BLaER1 treated with 17β-estradiol and CSF1 and Interleukin-3, amounts not matched to agents 10 nM and 100 nM (cell line): ENCODE measurements at regions not wholly inside any gene's neighbourhood (a gene's known extent, or its start where the extent isn't known, plus 50 kb on each side); places are given as distances from the start of the nearest gene placed in this dataset.

Experiments used
- H3K27ac ChIP-seq, 11 experiments: shearing (Covaris generic); formaldehyde crosslinking; 2 replicates each; pipeline ENCODE4 v1.8.1; 2022
- H3K27me3 ChIP-seq, 11 experiments: shearing (Covaris generic); formaldehyde crosslinking; 2 replicates each; pipeline ENCODE4 v1.8.1; 2022
- H3K36me3 ChIP-seq, 11 experiments: shearing (Covaris generic); formaldehyde crosslinking; 2 replicates each; pipeline ENCODE4 v1.8.1; 2022
- H3K4me1 ChIP-seq, 10 experiments: shearing (Covaris generic); formaldehyde crosslinking; 2 replicates each; pipeline ENCODE4 v1.8.1; 2022
- H3K4me2 ChIP-seq, 11 experiments: shearing (Covaris generic); formaldehyde crosslinking; 2 replicates each; pipeline ENCODE4 v1.8.1; 2022
- H3K4me3 ChIP-seq, 10 experiments: shearing (Covaris generic); formaldehyde crosslinking; 2 replicates each; pipeline ENCODE4 v1.8.1; 2022
- H3K9ac ChIP-seq, 11 experiments: shearing (Covaris generic); formaldehyde crosslinking; 2 replicates each; pipeline ENCODE4 v1.8.1; 2022
- H3K9me3 ChIP-seq, 11 experiments: shearing (Covaris generic); formaldehyde crosslinking; replicated peaks in 1 of 11; 2 replicates each; pipeline ENCODE4 v1.8.1; 2022
- H4K20me1 ChIP-seq, 11 experiments: shearing (Covaris generic); formaldehyde crosslinking; 2 replicates each; pipeline ENCODE4 v1.8.1; 2022
- Cebpa-rat ChIP-seq, 11 experiments: shearing (Covaris generic); IDR thresholded peaks; 2 replicates each; pipeline ENCODE4 v1.8.1; 2022

DNA sequence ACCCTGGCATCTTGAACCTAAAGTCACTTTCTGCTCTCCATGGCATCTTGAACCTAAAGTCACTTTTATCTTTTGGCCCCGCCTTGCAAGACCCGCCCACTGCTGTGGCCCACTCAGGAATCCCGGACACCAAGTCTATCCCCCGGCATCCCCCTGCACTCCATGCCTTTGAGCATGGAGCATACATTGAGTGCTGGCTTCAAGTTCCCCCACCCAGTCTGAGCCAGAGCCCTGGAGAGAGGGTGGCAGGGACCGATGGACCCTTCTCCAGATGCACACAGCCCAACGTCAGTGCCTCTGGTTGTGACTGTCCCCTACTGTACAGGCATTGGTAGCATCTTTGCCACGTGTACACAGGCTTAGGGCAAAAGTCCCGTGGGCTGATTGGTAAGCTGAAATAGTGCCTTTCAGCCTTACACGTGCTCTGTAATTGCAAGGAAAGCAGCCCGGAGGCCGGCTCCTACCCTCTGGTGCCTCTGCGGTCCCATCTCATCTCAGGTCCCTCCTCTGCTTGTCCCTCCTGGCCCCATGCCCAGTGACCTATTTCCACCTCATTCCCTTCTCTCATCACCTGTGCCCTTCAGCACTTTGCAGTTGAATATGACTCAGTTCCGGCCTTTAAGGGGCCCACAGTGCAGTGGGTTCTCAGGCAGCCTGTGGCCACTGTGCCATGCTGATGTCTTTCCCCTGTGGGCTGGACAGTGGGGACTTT, 154.0 kb downstream of the INHBB start:
- TF ChIP-seq Cebpa-rat (IDR thresholded peaks at IDR 0.05): no peak
- Histone ChIP-seq H3K9me3 (no peaks in the 10 kb centered on the region), H3K9ac (no peak overlapping the region), H4K20me1 (no peaks in the 10 kb centered on the region), H3K4me2 (peak overlapping the region in 8 of 11 experiments; percentile 17 to 89 (median 80); a peak in 12 of 22 replicates), H3K27ac (no peak overlapping the region), H3K27me3 (no peaks in the 10 kb centered on the region), H3K4me3 (no peak overlapping the region), H3K36me3 (no peaks in the 10 kb centered on the region), H3K4me1 (peaks cover 31 to 64% (median 45%) of the 10 kb centered on the region in 10 experiments)

DNA sequence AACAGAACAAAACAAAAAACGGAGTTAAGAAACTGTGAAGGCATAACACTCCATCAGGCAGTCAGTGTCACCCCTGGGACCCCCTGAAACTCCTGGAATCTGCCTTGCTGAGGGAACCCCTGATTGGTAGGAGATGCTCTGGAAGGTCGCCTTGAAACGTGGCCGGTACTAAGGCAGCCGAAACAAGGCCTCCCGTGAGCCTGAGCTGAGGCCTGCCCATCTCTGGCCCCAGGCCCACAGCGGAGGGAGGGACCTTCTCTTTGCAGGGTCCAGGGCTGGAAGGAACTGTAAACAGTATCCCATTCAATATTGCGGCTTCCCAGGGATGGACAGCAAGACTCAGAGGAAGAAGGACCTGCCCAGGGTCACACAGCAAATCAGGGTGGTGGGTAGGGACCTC, 155.7 kb downstream of the INHBB start:
- Histone ChIP-seq H3K9me3 (no peaks in the 10 kb centered on the region), H3K27me3 (no peaks in the 10 kb centered on the region), H4K20me1 (no peaks in the 10 kb centered on the region), H3K36me3 (no peaks in the 10 kb centered on the region), H3K4me3 (no peak overlapping the region), H3K4me2 (peak overlapping the region in 2 of 11 experiments; percentile 8 to 24; a peak in 2 of 22 replicates), H3K9ac (no peak overlapping the region), H3K27ac (no peak overlapping the region), H3K4me1 (peaks cover 31 to 51% (median 36%) of the 10 kb centered on the region in 10 experiments)
- no peak for TF ChIP-seq Cebpa-rat (IDR thresholded peaks at IDR 0.05)

DNA sequence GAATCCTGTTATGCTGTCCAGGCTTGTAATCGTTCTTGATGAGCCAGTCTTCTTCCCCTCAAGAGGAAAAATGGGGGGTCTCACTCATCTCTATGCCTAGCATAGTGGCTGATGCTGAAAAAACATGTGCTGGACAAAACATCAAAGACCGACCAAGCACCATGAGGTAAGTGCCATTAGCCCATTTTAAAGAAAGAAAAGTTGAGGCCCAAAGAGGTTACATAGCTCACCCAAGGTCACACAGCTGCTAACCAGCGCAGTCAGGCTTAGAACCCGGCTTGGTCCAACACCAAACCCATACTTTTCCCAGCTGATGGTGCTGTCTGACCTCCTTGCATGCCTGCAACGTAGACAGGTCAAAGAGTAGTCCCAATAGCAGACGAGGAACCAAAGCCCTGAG, 156.4 kb downstream of the INHBB start:
- Histone ChIP-seq H3K9ac (no peak overlapping the region), H4K20me1 (no peaks in the 10 kb centered on the region), H3K4me3 (no peak overlapping the region), H3K4me1 (peaks cover 23 to 43% (median 28%) of the 10 kb centered on the region in 10 experiments), H3K27ac (no peak overlapping the region), H3K9me3 (no peaks in the 10 kb centered on the region), H3K4me2 (no peak overlapping the region), H3K27me3 (no peaks in the 10 kb centered on the region), H3K36me3 (no peaks in the 10 kb centered on the region)
- no peak for TF ChIP-seq Cebpa-rat (IDR thresholded peaks at IDR 0.05)

DNA sequence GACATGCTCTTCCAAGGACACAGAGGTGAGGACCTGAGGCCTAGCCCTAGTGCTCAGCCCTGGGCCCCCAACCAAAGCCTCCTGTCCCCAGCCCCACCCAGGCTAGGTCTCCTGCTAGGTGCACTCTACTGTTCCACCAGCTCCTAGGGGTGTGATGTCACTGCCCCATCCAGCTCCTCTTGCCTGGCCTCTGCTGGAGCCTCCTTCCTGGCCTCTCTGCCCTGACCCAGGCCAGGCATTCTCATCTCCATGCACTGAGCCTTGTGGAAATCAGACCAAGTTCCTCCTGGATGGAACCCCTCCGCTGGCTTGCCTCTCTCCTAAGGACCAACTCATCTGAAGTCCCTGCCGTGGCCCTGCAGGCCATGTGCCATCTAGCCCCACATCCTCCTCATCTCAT, 156.8 kb downstream of the INHBB start:
- no peak for TF ChIP-seq Cebpa-rat (IDR thresholded peaks at IDR 0.05)
- H3K4me1 ChIP-seq: peaks cover 19 to 39% (median 24%) of the 10 kb centered on the region in 10 experiments
- no peak overlapping the region for H3K9ac ChIP-seq
- H3K4me3 ChIP-seq: no peak overlapping the region
- no peak overlapping the region for H3K4me2 ChIP-seq
- H4K20me1 ChIP-seq: no peaks in the 10 kb centered on the region
- no peak overlapping the region for H3K27ac ChIP-seq
- H3K27me3 ChIP-seq: no peaks in the 10 kb centered on the region
- no peaks in the 10 kb centered on the region for H3K36me3 ChIP-seq
- H3K9me3 ChIP-seq: no peaks in the 10 kb centered on the region

DNA sequence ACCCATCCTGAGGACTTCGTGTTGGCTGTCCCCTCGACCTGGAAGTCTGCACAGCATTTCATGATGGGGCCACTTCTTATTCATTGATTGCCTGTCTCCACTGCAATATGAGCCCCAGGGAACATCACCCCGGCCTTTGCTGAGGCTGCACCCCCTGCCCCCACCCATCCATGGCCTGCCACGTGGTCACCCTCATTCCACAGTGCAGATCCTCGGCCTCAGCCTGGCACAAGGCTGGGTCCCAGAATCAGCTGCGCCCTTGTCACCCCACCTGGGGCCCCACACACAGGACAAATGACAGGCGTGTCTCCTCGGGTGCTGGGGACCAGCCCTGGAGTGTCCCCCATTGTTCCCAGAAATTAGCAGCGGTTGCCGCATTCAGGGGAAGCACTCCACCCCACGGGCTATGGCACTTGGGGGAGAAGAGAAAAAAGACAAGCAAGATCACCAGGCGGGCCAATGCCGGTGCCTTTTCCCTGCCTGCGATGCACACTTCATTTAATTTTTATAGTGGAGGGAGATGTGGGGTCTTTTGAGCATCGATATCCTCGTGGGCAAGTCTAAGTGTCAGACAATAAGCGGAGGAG, 157.4 kb downstream of the INHBB start:
- Histone ChIP-seq H3K4me1 (peaks cover 13 to 34% (median 18%) of the 10 kb centered on the region in 10 experiments), H3K36me3 (no peaks in the 10 kb centered on the region), H3K9ac (no peak overlapping the region), H3K27ac (no peak overlapping the region), H4K20me1 (no peaks in the 10 kb centered on the region), H3K4me2 (no peak overlapping the region), H3K4me3 (no peak overlapping the region), H3K9me3 (no peaks in the 10 kb centered on the region), H3K27me3 (no peaks in the 10 kb centered on the region)
- no peak for TF ChIP-seq Cebpa-rat (IDR thresholded peaks at IDR 0.05)

DNA sequence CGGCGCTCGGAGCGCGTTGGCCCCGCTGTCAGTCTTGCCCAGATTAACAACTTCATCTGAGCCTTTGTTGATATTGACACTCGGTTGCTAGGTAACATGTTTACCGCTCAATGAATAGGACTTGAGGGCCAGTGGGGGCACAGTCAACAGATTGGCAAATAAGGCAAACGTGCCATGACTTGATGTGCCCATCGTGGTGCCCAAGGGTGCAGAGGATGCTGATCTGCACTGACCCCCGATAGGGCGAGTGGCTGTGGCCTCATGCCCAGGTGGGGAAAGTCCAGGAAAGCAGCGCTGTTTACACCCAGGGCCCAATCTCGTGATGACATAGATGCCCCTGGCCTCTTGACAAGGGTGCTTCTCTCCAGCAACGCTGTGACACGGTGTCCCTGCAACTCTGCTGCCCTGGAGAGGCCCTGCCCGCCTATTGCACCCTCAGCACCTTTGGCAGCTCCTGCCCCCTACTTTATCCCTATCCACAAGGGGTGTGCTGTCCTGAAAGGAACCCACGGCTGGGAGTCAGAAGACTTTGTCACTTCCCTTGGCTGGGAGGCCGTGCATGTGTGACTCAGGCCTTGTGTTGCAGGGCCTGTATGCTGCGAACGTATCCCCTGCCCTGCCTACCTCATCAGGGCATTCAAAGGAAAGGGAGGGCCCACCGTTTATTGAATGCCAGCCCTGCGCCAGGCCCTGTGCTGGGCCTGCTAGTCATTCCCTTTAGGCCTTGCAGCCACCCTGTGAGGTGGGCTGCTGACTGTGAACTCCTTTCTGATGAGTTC, 158.0 kb downstream of the INHBB start:
- 0 out of 22 replicates have a peak overlapping the region, but pooled peaks of 1 of the 11 experiments have one; percentile 3 for H3K4me2 ChIP-seq
- TF ChIP-seq Cebpa-rat (IDR thresholded peaks at IDR 0.05): no peak
- no peak overlapping the region for H3K27ac ChIP-seq
- H4K20me1 ChIP-seq: no peaks in the 10 kb centered on the region
- H3K4me3 ChIP-seq: no peak overlapping the region
- no peaks in the 10 kb centered on the region for H3K36me3 ChIP-seq
- H3K4me1 ChIP-seq: peaks cover 7 to 27% (median 12%) of the 10 kb centered on the region in 10 experiments
- H3K9ac ChIP-seq: no peak overlapping the region
- H3K27me3 ChIP-seq: no peaks in the 10 kb centered on the region
- H3K9me3 ChIP-seq: no peaks in the 10 kb centered on the region

DNA sequence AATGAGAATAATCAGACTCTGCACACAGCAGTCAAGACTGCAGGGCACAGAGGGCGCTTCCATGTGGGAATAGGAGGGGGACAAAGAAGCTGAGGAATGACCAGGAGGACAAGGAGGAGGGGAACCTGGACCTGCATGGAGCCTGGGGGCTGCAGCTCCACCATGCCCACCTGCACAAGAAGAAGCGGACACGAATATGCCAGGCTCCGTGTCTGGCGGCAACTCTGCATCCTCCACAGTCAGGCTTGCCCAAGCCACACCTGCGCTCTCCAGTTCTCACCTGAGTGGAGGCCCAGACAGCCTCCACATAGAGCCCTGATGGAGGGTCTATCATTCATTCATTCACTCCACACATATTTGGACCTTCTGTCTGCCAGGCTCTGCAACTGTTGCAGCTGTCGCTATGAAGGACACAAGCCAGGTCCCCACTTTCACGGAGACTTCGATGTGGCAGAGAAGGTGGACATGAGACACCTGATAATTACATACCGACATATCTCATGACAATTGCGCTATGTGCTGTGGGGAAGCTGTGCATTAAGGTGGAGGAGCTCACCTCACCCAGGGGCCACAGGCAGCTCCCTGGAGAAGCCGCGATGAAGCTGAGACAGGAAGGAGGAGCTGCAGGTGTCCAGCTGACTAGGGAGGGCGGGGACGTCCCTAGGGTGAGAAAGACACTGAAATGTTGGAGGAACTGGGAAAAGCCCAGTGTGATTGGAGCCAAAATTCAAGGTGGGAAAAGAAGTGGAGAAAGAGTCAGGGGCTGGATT, 159.2 kb downstream of the INHBB start:
- Histone ChIP-seq H3K4me3 (no peak overlapping the region), H3K27me3 (no peaks in the 10 kb centered on the region), H3K9ac (no peak overlapping the region), H3K36me3 (no peaks in the 10 kb centered on the region), H3K27ac (no peak overlapping the region), H3K9me3 (no peaks in the 10 kb centered on the region), H3K4me2 (no peak overlapping the region), H3K4me1 (peaks cover 0 to 16% (median 1%) of the 10 kb centered on the region in 10 experiments; a peak in 8 of 20 replicates), H4K20me1 (no peaks in the 10 kb centered on the region)
- TF ChIP-seq Cebpa-rat (IDR thresholded peaks at IDR 0.05): no peak

DNA sequence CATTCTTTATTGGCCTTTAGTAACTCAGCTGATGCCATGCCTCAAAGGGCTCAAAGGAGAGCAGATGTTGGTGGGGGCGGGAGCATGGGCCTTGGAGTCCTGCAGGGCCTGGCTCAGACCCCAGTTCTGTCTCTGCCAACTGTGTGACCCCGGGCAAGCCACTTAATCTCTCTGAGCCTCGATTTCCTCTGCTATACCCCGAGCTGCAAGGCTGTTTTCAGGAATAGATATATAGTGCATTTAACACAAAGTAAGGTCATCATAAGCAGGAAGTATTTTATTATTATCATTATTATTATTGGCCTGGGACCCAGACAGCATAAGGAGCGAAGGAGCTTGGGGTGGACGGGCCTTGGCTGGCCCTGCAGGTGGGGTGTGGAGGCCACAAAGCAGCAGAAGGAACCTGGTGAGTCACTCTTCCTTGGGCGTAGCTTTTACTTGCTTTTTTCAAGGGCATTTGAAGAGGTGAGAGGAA, 162.7 kb downstream of the INHBB start:
- Histone ChIP-seq H3K36me3 (no peaks in the 10 kb centered on the region), H3K27ac (no peak overlapping the region), H3K4me3 (no peak overlapping the region), H3K9me3 (no peaks in the 10 kb centered on the region), H3K4me2 (no peak overlapping the region), H3K9ac (no peak overlapping the region), H4K20me1 (no peaks in the 10 kb centered on the region), H3K27me3 (no peaks in the 10 kb centered on the region), H3K4me1 (peaks cover 0 to 10% (median 7%) of the 10 kb centered on the region in 10 experiments; a peak in 9 of 20 replicates)
- TF ChIP-seq Cebpa-rat (IDR thresholded peaks at IDR 0.05): no peak
